PFSK-1 (cell line): ENCODE measurements at regions not wholly inside any gene's neighbourhood (a gene's known extent, or its start where the extent isn't known, plus 50 kb on each side); places are given as distances from the start of the nearest gene placed in this dataset.

Experiments used
- FOXP2 ChIP-seq: optimal IDR thresholded peaks from 2 replicates; pipeline ENCODE3; 2011; ENCODE audit warnings: borderline replicate concordance, control low read depth, inconsistent platforms; ENCODE audit not compliant: insufficient read depth; ENCODE audit errors: extremely low read length, extremely low read depth
- POLR2AphosphoS5 ChIP-seq: IDR thresholded peaks from 2 replicates; pipeline ENCODE4 v1.6.1; 2012; ENCODE audit warnings: low read depth, mild to moderate bottlenecking, control low read depth, low read length, moderate library complexity
- REST ChIP-seq, 2 experiments: IDR thresholded peaks; 2 replicates each; pipeline versions ENCODE4 v1.6.1 to v1.8.0; 2011 to 2012; ENCODE audit warnings: low read depth in 2 of 2, low read length in 2 of 2, control low read depth in 1 of 2, inconsistent platforms in 1 of 2, mild to moderate bottlenecking in 1 of 2, moderate library complexity in 1 of 2; ENCODE audit not compliant: insufficient read depth in 1 of 2
- SIN3A ChIP-seq: IDR thresholded peaks from 2 replicates; pipeline ENCODE4 v1.6.1; 2012; ENCODE audit warnings: mild to moderate bottlenecking, low read length, moderate library complexity, borderline replicate concordance; ENCODE audit not compliant: insufficient read depth
- TAF1 ChIP-seq: IDR thresholded peaks from 2 replicates; pipeline ENCODE4 v1.6.1; 2012; ENCODE audit warnings: low read length, control low read depth, borderline replicate concordance; ENCODE audit not compliant: insufficient read depth

GRCh38 chr9:107064378-107064777 is 201.4 kb downstream of the ZNF462 start:
- no peak for TF ChIP-seq POLR2AphosphoS5
- no peak for TF ChIP-seq FOXP2
- TF ChIP-seq SIN3A = no peak
- TF ChIP-seq REST (IDR thresholded peaks at IDR 0.05; ENCODE audit: insufficient read depth in 1 of 2, low read depth in 2 of 2, low read length in 2 of 2) = no peak
- TF ChIP-seq TAF1 = no peak

GRCh38 chr9:107065549-107065948 is 202.6 kb downstream of the ZNF462 start:
- no peak for TF ChIP-seq POLR2AphosphoS5
- TF ChIP-seq TAF1 = no peak
- TF ChIP-seq REST (IDR thresholded peaks at IDR 0.05; ENCODE audit: insufficient read depth in 1 of 2, low read depth in 2 of 2, low read length in 2 of 2) = no peak
- TF ChIP-seq FOXP2 = no peak
- no peak for TF ChIP-seq SIN3A

GRCh38 chr9:107067739-107068416 is 204.9 kb downstream of the ZNF462 start:
- TF ChIP-seq TAF1 (no peak), REST (IDR thresholded peaks at IDR 0.05; ENCODE audit: insufficient read depth in 1 of 2, low read depth in 2 of 2, low read length in 2 of 2) (no peak), FOXP2 (no peak), POLR2AphosphoS5 (no peak), SIN3A (no peak)

- TF ChIP-seq POLR2AphosphoS5 = no peak
Observed at GRCh38 chr9:107068581-107068980, 205.6 kb downstream of the ZNF462 start.

GRCh38 chr9:107070586-107070985 is 207.6 kb downstream of the ZNF462 start:
- TF ChIP-seq TAF1 (no peak), FOXP2 (no peak), SIN3A (no peak), REST (IDR thresholded peaks at IDR 0.05; ENCODE audit: insufficient read depth in 1 of 2, low read depth in 2 of 2, low read length in 2 of 2) (no peak), POLR2AphosphoS5 (no peak)
